Prostate gland (tissue), 2 donors: ENCODE measurements at regions not wholly inside any gene's neighbourhood (a gene's known extent, or its start where the extent isn't known, plus 50 kb on each side); places are given as distances from the start of the nearest gene placed in this dataset.

Experiments
- POLR2A ChIP-seq: fragments of 450-650 bp; IDR thresholded peaks from one replicate; pipeline ENCODE4 v1.6.1; 2016; ENCODE audit warnings: antibody characterized with exemption, mild to moderate bottlenecking
- TF ChIP-seq, protein P1 (sequence below), 4 experiments: fragments of 200-600 bp in 2 of 4; fragments of 450-650 bp in 2 of 4; sonication (generic) in 2 of 4; IDR thresholded peaks; 1 replicate in 3 of 4; 2 replicates in 1 of 4; pipeline ENCODE4 v1.5.1; 2016 to 2019; ENCODE audit warnings: antibody characterized with exemption in 4 of 4, mild to moderate bottlenecking in 2 of 4, moderate library complexity in 2 of 4

- TF ChIP-seq, protein P1, sequence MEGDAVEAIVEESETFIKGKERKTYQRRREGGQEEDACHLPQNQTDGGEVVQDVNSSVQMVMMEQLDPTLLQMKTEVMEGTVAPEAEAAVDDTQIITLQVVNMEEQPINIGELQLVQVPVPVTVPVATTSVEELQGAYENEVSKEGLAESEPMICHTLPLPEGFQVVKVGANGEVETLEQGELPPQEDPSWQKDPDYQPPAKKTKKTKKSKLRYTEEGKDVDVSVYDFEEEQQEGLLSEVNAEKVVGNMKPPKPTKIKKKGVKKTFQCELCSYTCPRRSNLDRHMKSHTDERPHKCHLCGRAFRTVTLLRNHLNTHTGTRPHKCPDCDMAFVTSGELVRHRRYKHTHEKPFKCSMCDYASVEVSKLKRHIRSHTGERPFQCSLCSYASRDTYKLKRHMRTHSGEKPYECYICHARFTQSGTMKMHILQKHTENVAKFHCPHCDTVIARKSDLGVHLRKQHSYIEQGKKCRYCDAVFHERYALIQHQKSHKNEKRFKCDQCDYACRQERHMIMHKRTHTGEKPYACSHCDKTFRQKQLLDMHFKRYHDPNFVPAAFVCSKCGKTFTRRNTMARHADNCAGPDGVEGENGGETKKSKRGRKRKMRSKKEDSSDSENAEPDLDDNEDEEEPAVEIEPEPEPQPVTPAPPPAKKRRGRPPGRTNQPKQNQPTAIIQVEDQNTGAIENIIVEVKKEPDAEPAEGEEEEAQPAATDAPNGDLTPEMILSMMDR (IDR thresholded peaks at IDR 0.05): no peak
- no peak for TF ChIP-seq POLR2A
Observed at GRCh38 chr10:3342771-3343170, 170.2 kb upstream of the PITRM1 start.
